Upper lobe of right lung (tissue), 1 donor: ENCODE measurements at regions not wholly inside any gene's neighbourhood (a gene's known extent, or its start where the extent isn't known, plus 50 kb on each side); places are given as distances from the start of the nearest gene placed in this dataset.

ENCODE experiments used
- ATAC-seq: fragments of 200-7000 bp; cut with Tn5 transposase; one replicate; pipeline ENCODE4 v1.9.1; 2020; ENCODE audit warnings: mild to moderate bottlenecking, moderate library complexity
- DNase-seq: peaks from one replicate; pipeline ENCODE4 v3.0.0-alpha.2; 2020
- H3K27ac ChIP-seq: fragments of 200-600 bp; one replicate; pipeline ENCODE4 v1.8.0; 2022
- H3K27me3 ChIP-seq: fragments of 200-600 bp; one replicate; pipeline ENCODE4 v1.8.0; 2022; ENCODE audit warnings: mild to moderate bottlenecking
- H3K36me3 ChIP-seq: fragments of 200-600 bp; one replicate; pipeline ENCODE4 v1.8.0; 2022
- H3K4me1 ChIP-seq: fragments of 200-600 bp; one replicate; pipeline ENCODE4 v1.8.0; 2022
- H3K4me3 ChIP-seq: fragments of 200-600 bp; one replicate; pipeline ENCODE4 v1.8.0; 2022; ENCODE audit warnings: mild to moderate bottlenecking
- H3K9me3 ChIP-seq: fragments of 200-600 bp; one replicate; pipeline ENCODE4 v1.8.0; 2022
- CTCF ChIP-seq: fragments of 200-600 bp; IDR thresholded peaks from one replicate; pipeline ENCODE4 v1.8.0; 2022; ENCODE audit warnings: antibody characterized with exemption
- intact Hi-C: fragments of 100-400 bp; cut with DNase I; formaldehyde crosslinking; loops from one replicate; pipeline ENCODE4 v1.11.0; 2022
- donor health status: DM: no; HTN: yes; CAD: no; lungs with severe emphysema.

- H3K36me3 ChIP-seq = no peaks in the 10 kb centered on the region
- H3K27me3 ChIP-seq = no peaks in the 10 kb centered on the region
- ATAC-seq (peak; percentile 9), DNase-seq (no peak)
- TF ChIP-seq CTCF = no peak
- H3K4me3 ChIP-seq = no peak overlapping the region
- H3K9me3 ChIP-seq = no peaks in the 10 kb centered on the region
- no peak overlapping the region for H3K27ac ChIP-seq
- no peaks in the 10 kb centered on the region for H3K4me1 ChIP-seq
- intact Hi-C loops = no loop called here
Measured at GRCh38 chr4:169881769-169882168, 124.0 kb upstream of the HPF1 start.

GRCh38 chr4:169870507-169870906, 112.8 kb upstream of the HPF1 start:
- intact Hi-C loops = no loop called here
- Histone ChIP-seq H3K4me1 (no peaks in the 10 kb centered on the region), H3K27me3 (peaks cover 4% of the 10 kb centered on the region), H3K36me3 (no peaks in the 10 kb centered on the region), H3K4me3 (no peak overlapping the region), H3K9me3 (no peaks in the 10 kb centered on the region), H3K27ac (no peak overlapping the region)
- ATAC-seq (no peak), DNase-seq (no peak)
- TF ChIP-seq CTCF = no peak

- no peak overlapping the region for H3K4me3 ChIP-seq
- H3K9me3 ChIP-seq = no peaks in the 10 kb centered on the region
- H3K27me3 ChIP-seq = peaks cover 4% of the 10 kb centered on the region
- intact Hi-C loops = no loop called here
- no peak overlapping the region for H3K27ac ChIP-seq
- H3K36me3 ChIP-seq = no peaks in the 10 kb centered on the region
- ATAC-seq (no peak), DNase-seq (no peak)
- H3K4me1 ChIP-seq = no peaks in the 10 kb centered on the region
- no peak for TF ChIP-seq CTCF
Measured at GRCh38 chr4:169869490-169869889, 111.7 kb upstream of the HPF1 start.

GRCh38 chr4:169861593-169861992, 103.8 kb upstream of the HPF1 start:
- no peaks in the 10 kb centered on the region for H3K9me3 ChIP-seq

GRCh38 chr4:169859366-169860216, 101.8 kb upstream of the HPF1 start:
- no peak for TF ChIP-seq CTCF
- no peak for DNase-seq
- H3K4me3 ChIP-seq = no peak overlapping the region
- intact Hi-C loops = no loop called here
- ATAC-seq = no peak
- no peaks in the 10 kb centered on the region for H3K4me1 ChIP-seq
- H3K27me3 ChIP-seq = no peaks in the 10 kb centered on the region
- no peaks in the 10 kb centered on the region for H3K36me3 ChIP-seq
- no peak overlapping the region for H3K27ac ChIP-seq
- H3K9me3 ChIP-seq = no peaks in the 10 kb centered on the region

More at GRCh38 chr4:169861593-169861992, 103.8 kb upstream of the HPF1 start:
- no peak overlapping the region for H3K4me3 ChIP-seq
- DNase-seq (no peak), ATAC-seq (no peak)
- intact Hi-C loops = no loop called here
- H3K36me3 ChIP-seq = no peaks in the 10 kb centered on the region
- H3K27me3 ChIP-seq = peaks cover under 1% of the 10 kb centered on the region
- H3K4me1 ChIP-seq = no peaks in the 10 kb centered on the region
- no peak for TF ChIP-seq CTCF
- H3K27ac ChIP-seq = no peak overlapping the region
